IMR-90 (cell line): ENCODE measurements at regions not wholly inside any gene's neighbourhood (a gene's known extent, or its start where the extent isn't known, plus 50 kb on each side); places are given as distances from the start of the nearest gene placed in this dataset.

ENCODE experiments used
- ATAC-seq: fragments of 200-7000 bp; cut with Tn5 transposase; 2 replicates; pipeline ENCODE4 v1.9.1; 2020; ENCODE audit warnings: low read depth, mild to moderate bottlenecking, moderate library complexity
- BruUV-seq: library from RNA; stranded (reverse); fragments of 400-500 nt; replicated peaks from 2 replicates; lab custom pipeline; 2021; lab: Mats Ljungman, UMichigan
- CTCF ChIA-PET: fragments of 300-600 bp; formaldehyde crosslinking; extraction: SDS; loops from one replicate; lab custom pipeline; 2021; ENCODE audit warnings: antibody characterized with exemption; lab: Yijun Ruan, JAX
- POLR2A ChIA-PET: fragments of 300-600 bp; sonication (Branson Sonifier 250); formaldehyde crosslinking; loops from one replicate; lab custom pipeline; 2022; ENCODE audit warnings: antibody characterized with exemption; ENCODE audit not compliant: unreplicated experiment; lab: Charles Lee
- DNase-seq: peaks from one replicate; pipeline ENCODE4 v3.0.0; 2013
- H2AFZ ChIP-seq: replicated peaks from 2 replicates; pipeline ENCODE3; 2013; ENCODE audit warnings: low read length, mild to moderate bottlenecking; ENCODE audit not compliant: poor library complexity
- H2AK5ac ChIP-seq: 2 replicates; pipeline ENCODE4 v1.6.1; 2013; ENCODE audit warnings: low read depth, low read length, inconsistent platforms
- H2AK9ac ChIP-seq: replicated peaks from 2 replicates; pipeline ENCODE3; 2013; ENCODE audit warnings: mild to moderate bottlenecking, low read depth, low read length, moderate library complexity; ENCODE audit not compliant: poor library complexity
- H2BK120ac ChIP-seq: 2 replicates; pipeline ENCODE4 v1.6.1; 2013; ENCODE audit warnings: low read depth, low read length, inconsistent platforms
- H2BK15ac ChIP-seq: 3 replicates; pipeline ENCODE4 v1.6.1; 2013; ENCODE audit warnings: low read depth, low read length, inconsistent platforms
- H2BK20ac ChIP-seq: 2 replicates; pipeline ENCODE4 v1.6.1; 2013; ENCODE audit warnings: low read depth, mild to moderate bottlenecking, inconsistent platforms, low read length, moderate library complexity
- H2BK5ac ChIP-seq: 2 replicates; pipeline ENCODE4 v1.6.1; 2013; ENCODE audit warnings: mild to moderate bottlenecking, low read depth, low read length, inconsistent platforms; ENCODE audit not compliant: poor library complexity, severe bottlenecking
- H3K14ac ChIP-seq: replicated peaks from 2 replicates; pipeline ENCODE4 v1.6.1; 2013; ENCODE audit warnings: low read depth, low read length, inconsistent platforms
- H3K18ac ChIP-seq: 2 replicates; pipeline ENCODE4 v1.6.1; 2013; ENCODE audit warnings: low read depth, low read length, control low read depth
- H3K23ac ChIP-seq: 2 replicates; pipeline ENCODE4 v1.6.1; 2013; ENCODE audit warnings: low read depth, low read length, inconsistent platforms
- H3K27ac ChIP-seq: 2 replicates; pipeline ENCODE4 v1.5.1; 2013; ENCODE audit warnings: mild to moderate bottlenecking, control low read depth, low read length; ENCODE audit not compliant: insufficient read depth
- H3K27me3 ChIP-seq: 2 replicates; pipeline ENCODE4 v1.6.1; 2013; ENCODE audit warnings: low read length; ENCODE audit not compliant: control insufficient read depth, insufficient read depth
- H3K36me3 ChIP-seq: 2 replicates; pipeline ENCODE4 v1.6.1; 2013; ENCODE audit warnings: low read length, mixed read lengths; ENCODE audit not compliant: control insufficient read depth, insufficient read depth
- H3K4ac ChIP-seq: 2 replicates; pipeline ENCODE4 v1.6.1; 2013; ENCODE audit warnings: low read depth, low read length, inconsistent platforms
- H3K4me1 ChIP-seq: 2 replicates; pipeline ENCODE4 v1.6.1; 2013; ENCODE audit warnings: low read length, mixed read lengths; ENCODE audit not compliant: control insufficient read depth, insufficient read depth
- H3K4me2 ChIP-seq: 2 replicates; pipeline ENCODE4 v1.6.1; 2013; ENCODE audit warnings: low read depth, mild to moderate bottlenecking, control low read depth, low read length, moderate library complexity
- H3K4me3 ChIP-seq: 2 replicates; pipeline ENCODE4 v1.5.1; 2013; ENCODE audit warnings: low read depth, mild to moderate bottlenecking, control low read depth, low read length, moderate library complexity; ENCODE audit not compliant: insufficient read depth
- H3K56ac ChIP-seq: 2 replicates; pipeline ENCODE4 v1.6.1; 2013; ENCODE audit warnings: low read length, inconsistent platforms; ENCODE audit not compliant: insufficient read depth; ENCODE audit errors: extremely low read depth
- H3K79me1 ChIP-seq, 2 experiments: 2 replicates each; pipeline ENCODE4 v1.6.1; 2013; ENCODE audit warnings: low read length in 2 of 2, inconsistent platforms in 1 of 2, low read depth in 1 of 2
- H3K9ac ChIP-seq: 2 replicates; pipeline ENCODE4 v1.6.1; 2013; ENCODE audit warnings: low read depth, low read length, control low read depth
- H3K9me1 ChIP-seq: 2 replicates; pipeline ENCODE4 v1.6.1; 2013; ENCODE audit warnings: low read length, inconsistent platforms; ENCODE audit not compliant: insufficient read depth
- H3K9me3 ChIP-seq: 2 replicates; pipeline ENCODE4 v1.6.1; 2013; ENCODE audit warnings: low read length; ENCODE audit not compliant: control insufficient read depth, insufficient read depth
- H4K20me1 ChIP-seq: 2 replicates; pipeline ENCODE4 v1.6.1; 2013; ENCODE audit warnings: low read length, inconsistent platforms; ENCODE audit not compliant: insufficient read depth
- H4K5ac ChIP-seq: 2 replicates; pipeline ENCODE4 v1.6.1; 2013; ENCODE audit warnings: mild to moderate bottlenecking, low read depth, low read length, control low read depth
- H4K8ac ChIP-seq, 2 experiments: 2 replicates each; pipeline ENCODE4 v1.6.1; 2013; ENCODE audit warnings: low read depth in 2 of 2, low read length in 2 of 2, control low read depth in 1 of 2, inconsistent platforms in 1 of 2
- H4K91ac ChIP-seq: 2 replicates; pipeline ENCODE4 v1.6.1; 2013; ENCODE audit warnings: low read depth, low read length, inconsistent platforms; ENCODE audit not compliant: insufficient read depth
- CTCF ChIP-seq: conservative IDR thresholded peaks from 2 replicates; pipeline ENCODE4 v1.5.1; 2012; ENCODE audit warnings: mild to moderate bottlenecking, low read depth, low read length, improper control_type of control experiment
- ELK1 ChIP-seq: fragments of 150-350 bp; IDR thresholded peaks from 2 replicates; pipeline ENCODE4 v1.6.1; 2016; ENCODE audit warnings: low read depth, mild to moderate bottlenecking, low read length, moderate library complexity, borderline replicate concordance
- RAD21 ChIP-seq: IDR thresholded peaks from 2 replicates; pipeline ENCODE4 v1.6.1; 2012; ENCODE audit warnings: low read length, improper control_type of control experiment
- SMC3 ChIP-seq: fragments of 150-350 bp; IDR thresholded peaks from 2 replicates; pipeline ENCODE4 v1.6.1; 2016; ENCODE audit warnings: low read depth, mild to moderate bottlenecking, antibody characterized with exemption, low read length, moderate library complexity
- WGBS, 2 experiments: methylation state at CpG; one replicate each; pipeline versions ENCODE4 v1.1.5 to v1.1.7; 2013; ENCODE audit warnings: missing lambda C conversion rate in 2 of 2; ENCODE audit not compliant: insufficient read length in 1 of 2; ENCODE audit errors: extremely low coverage in 2 of 2; 5-methylcytosine and 5-hydroxymethylcytosine counted together
- dilution Hi-C: fragments of 300-500 bp; cut with HindIII; formaldehyde crosslinking; loops from one replicate; pipeline ENCODE4 v1.14.3; 2018; ENCODE audit warnings: low sequenced_read_pairs; ENCODE audit not compliant: unreplicated experiment
- in situ Hi-C: fragments of 300-500 bp; cut with MboI; formaldehyde crosslinking; loops from 3 replicates; pipeline ENCODE4 v1.14.3; 2019; ENCODE audit warnings: low sequenced_read_pairs, inconsistent platforms, mixed read lengths
- intact Hi-C: fragments of 100-400 bp; cut with micrococcal nuclease; formaldehyde crosslinking; loops from 2 replicates; pipeline ENCODE4 v1.10.0; 2022

- no peak within 1 kb of the TSS; the same call in 1 of the 2 replicates for H4K91ac ChIP-seq
- H2BK5ac ChIP-seq = no peak within 1 kb of the TSS
- no peak within 1 kb of the TSS for H2AK5ac ChIP-seq
- H2BK120ac ChIP-seq = no peak within 1 kb of the TSS
- peak; percentile 68 for DNase-seq
- H3K4me2 ChIP-seq = peak within 1 kb of the TSS; percentile 94
- no peak within 1 kb of the TSS; the same call in 1 of the 2 replicates for H3K14ac ChIP-seq
- H4K20me1 ChIP-seq = no peaks in the 10 kb centered on the region
- peak; percentile 96 for ATAC-seq
- H2BK20ac ChIP-seq = no peak within 1 kb of the TSS
- no peaks in the 10 kb centered on the region for H3K4me1 ChIP-seq
- dilution Hi-C loops (no loop called here), intact Hi-C loops (loop anchor here (1.0 to 2.0 kb wide), 2 partner anchors 59 to 494 kb away; partner anchors contain the start of gene ZC4H2), in situ Hi-C loops (no loop called here)
- H3K4ac ChIP-seq = no peak within 1 kb of the TSS
- BruUV-seq = no TSS peak
- H3K9ac ChIP-seq = peak within 1 kb of the TSS; percentile 77
- no peak within 1 kb of the TSS for H3K56ac ChIP-seq
- H3K27me3 ChIP-seq = no peaks in the 10 kb centered on the region
- no peaks in the 10 kb centered on the region for H3K9me1 ChIP-seq
- peak within 1 kb of the TSS; percentile 89 for H4K5ac ChIP-seq
- peak within 1 kb of the TSS; percentile 97 for H2AFZ ChIP-seq
- no peaks in the 10 kb centered on the region for H3K79me1 ChIP-seq
- no peak within 1 kb of the TSS for H2BK15ac ChIP-seq
- H3K18ac ChIP-seq = peak within 1 kb of the TSS; percentile 64
- POLR2A ChIA-PET = interaction anchor here (0.5 kb wide), 1 partner anchor 1119 kb away, joined by 4 read pairs; no protein-coding TSS in a partner anchor
- H2AK9ac ChIP-seq = peak within 1 kb of the TSS; percentile 37
- peak within 1 kb of the TSS; percentile 60 for H3K4me3 ChIP-seq
- 32% methylated on average over 15 of the region's 69 CpGs; no CpG with 5 or more reads in 1 of the 2 experiments for WGBS, 2 experiments
- H3K27ac ChIP-seq = peak within 1 kb of the TSS; percentile 62; the same call in 1 of the 2 replicates
- H4K8ac ChIP-seq = peak within 1 kb of the TSS; percentile 83 to 97
- TF ChIP-seq RAD21 (peak; percentile 26), SMC3 (no peak), CTCF (peak; percentile 40), ELK1 (no peak)
- no peaks in the 10 kb centered on the region for H3K9me3 ChIP-seq
- peak within 1 kb of the TSS; percentile 59 for H3K23ac ChIP-seq
- H3K36me3 ChIP-seq = no peaks in the 10 kb centered on the region
- CTCF ChIA-PET = interaction anchor here (0.6 to 1.7 kb wide), 2 partner anchors 14 to 761 kb away, joined by 3 to 5 read pairs; no protein-coding TSS in a partner anchor
Measured at GRCh38 chrX:65034668-65035445, 58.6 kb upstream of the ZC4H2 start, which contains the start of gene ZC3H12B. Gene ZC3H12B, plus strand, starts transcription at chrX:65034826.
